SK-N-SH (cell line): ENCODE measurements at regions not wholly inside any gene's neighbourhood (a gene's known extent, or its start where the extent isn't known, plus 50 kb on each side); places are given as distances from the start of the nearest gene placed in this dataset.

Experiments
- CTCF ChIA-PET: fragments of 300-600, 350-600 bp; formaldehyde crosslinking; extraction: SDS; loops from one replicate; lab custom pipeline; 2021; lab: Yijun Ruan, JAX
- POLR2A ChIA-PET: fragments of 350-600 bp; sonication (Branson Sonifier 250); formaldehyde crosslinking; extraction: SDS; loops from one replicate; lab custom pipeline; 2020; ENCODE audit warnings: antibody characterized with exemption, inconsistent platforms; lab: Yijun Ruan, JAX
- DNase-seq: peaks from one replicate; pipeline ENCODE4 v3.0.0; 2012
- H2AFZ ChIP-seq: fragments of 200-600 bp; sonication (generic); 2 replicates; pipeline ENCODE4 v1.8.1; 2016; ENCODE audit warnings: antibody characterized with exemption, mild to moderate bottlenecking, low read depth
- H3F3A ChIP-seq: fragments of 200-600 bp; sonication (generic); replicated peaks from 2 replicates; pipeline ENCODE3; 2016; ENCODE audit warnings: antibody characterized with exemption, mild to moderate bottlenecking; ENCODE audit not compliant: insufficient read depth
- H3K27ac ChIP-seq, 2 experiments: fragments of 200-500 bp in 1 of 2; fragments of 200-600 bp in 1 of 2; sonication (Bioruptor generic) in 1 of 2; sonication (generic), shearing (Covaris generic) in 1 of 2; 2 replicates each; pipeline versions ENCODE4 v1.5.1 to v1.6.1; 2014 to 2016; ENCODE audit warnings: low read depth in 2 of 2, inconsistent platforms in 1 of 2, low read length in 1 of 2, mild to moderate bottlenecking in 1 of 2, mixed read lengths in 1 of 2
- H3K27me3 ChIP-seq: fragments of 200-600 bp; sonication (generic), shearing (Covaris generic); 2 replicates; pipeline ENCODE4 v1.6.1; 2016; ENCODE audit warnings: mixed run types; ENCODE audit not compliant: insufficient read depth
- H3K36me3 ChIP-seq, 2 experiments: fragments of 200-500 bp in 1 of 2; fragments of 200-600 bp in 1 of 2; sonication (Bioruptor generic) in 1 of 2; sonication (generic) in 1 of 2; replicated peaks in 1 of 2; 2 replicates each; pipeline versions ENCODE3 to v1.5.1; 2014 to 2016; ENCODE audit warnings: low read length in 1 of 2, mild to moderate bottlenecking in 1 of 2; ENCODE audit not compliant: insufficient read depth in 2 of 2, control insufficient read depth in 1 of 2
- H3K4me1 ChIP-seq, 2 experiments: fragments of 200-500 bp in 1 of 2; fragments of 200-600 bp in 1 of 2; sonication (Bioruptor generic) in 1 of 2; sonication (generic), shearing (Covaris generic) in 1 of 2; 2 replicates each; pipeline versions ENCODE4 v1.5.1 to v1.6.1; 2014 to 2016; ENCODE audit warnings: low read depth in 1 of 2, low read length in 1 of 2, mixed run types in 1 of 2; ENCODE audit not compliant: insufficient read depth in 2 of 2, control insufficient read depth in 1 of 2
- H3K4me2 ChIP-seq: fragments of 200-600 bp; sonication (generic), shearing (Covaris generic); 2 replicates; pipeline ENCODE4 v1.6.1; 2017; ENCODE audit warnings: mixed run types
- H3K4me3 ChIP-seq, 2 experiments: fragments of 200-500 bp in 1 of 2; fragments of 200-600 bp in 1 of 2; sonication (Bioruptor generic) in 1 of 2; sonication (generic), shearing (Covaris generic) in 1 of 2; 2 replicates each; pipeline versions ENCODE4 v1.5.1 to v1.8.1; 2014 to 2016; ENCODE audit warnings: low read depth in 2 of 2, inconsistent platforms in 1 of 2, low read length in 1 of 2, mild to moderate bottlenecking in 1 of 2, mixed read lengths in 1 of 2, moderate library complexity in 1 of 2
- H3K79me2 ChIP-seq: fragments of 200-600 bp; sonication (generic); 2 replicates; pipeline ENCODE4 v1.8.1; 2017; ENCODE audit warnings: mild to moderate bottlenecking; ENCODE audit not compliant: insufficient read depth
- H3K9ac ChIP-seq: fragments of 200-600 bp; sonication (generic); 2 replicates; pipeline ENCODE4 v1.6.1; 2017; ENCODE audit warnings: mixed run types
- H3K9me2 ChIP-seq: fragments of 200-600 bp; sonication (generic); 2 replicates; pipeline ENCODE4 v1.6.1; 2017; ENCODE audit warnings: mixed run types
- H3K9me3 ChIP-seq: fragments of 200-600 bp; sonication (generic); 2 replicates; pipeline ENCODE4 v1.6.1; 2017; ENCODE audit warnings: mixed run types, mild to moderate bottlenecking, moderate library complexity
- H4K20me1 ChIP-seq: fragments of 200-600 bp; sonication (generic); 2 replicates; pipeline ENCODE4 v1.6.1; 2017; ENCODE audit warnings: mild to moderate bottlenecking, mixed run types; ENCODE audit not compliant: insufficient read depth
- CTCF ChIP-seq: fragments of 200-600 bp; sonication (generic); IDR thresholded peaks from 2 replicates; pipeline ENCODE4 v1.6.1; 2017; ENCODE audit warnings: antibody characterized with exemption, mild to moderate bottlenecking, moderate library complexity
- FOXM1 ChIP-seq: IDR thresholded peaks from 2 replicates; pipeline ENCODE4 v1.4.0; 2012; ENCODE audit warnings: low read depth, mild to moderate bottlenecking
- GATA2 ChIP-seq: sonication (generic); formaldehyde crosslinking; IDR thresholded peaks from 2 replicates; pipeline ENCODE4 v1.5.0; 2020; ENCODE audit warnings: mild to moderate bottlenecking, missing genetic modification reagents
- NFIC ChIP-seq: IDR thresholded peaks from 2 replicates; pipeline ENCODE4 v1.4.0; 2012; ENCODE audit warnings: borderline replicate concordance
- POLR2AphosphoS5 ChIP-seq: IDR thresholded peaks from 2 replicates; pipeline ENCODE4 v1.6.1; 2012; ENCODE audit warnings: low read depth, low read length
- RAD21 ChIP-seq: IDR thresholded peaks from 2 replicates; pipeline ENCODE4 v1.6.1; 2012; ENCODE audit warnings: mild to moderate bottlenecking, low read length
- RFX5 ChIP-seq: IDR thresholded peaks from 2 replicates; pipeline ENCODE4 v1.6.1; 2012; ENCODE audit warnings: mild to moderate bottlenecking, improper control_type of control experiment, low read length
- TEAD4 ChIP-seq: IDR thresholded peaks from 2 replicates; pipeline ENCODE4 v1.4.0; 2012; ENCODE audit warnings: mild to moderate bottlenecking, borderline replicate concordance; ENCODE audit not compliant: insufficient read depth
- WGBS: methylation state at CpG from one replicate; pipeline ENCODE4 v1.1.6; 2017; ENCODE audit warnings: low lambda C conversion rate; 5-methylcytosine and 5-hydroxymethylcytosine counted together
- TF ChIP-seq, protein P1 (sequence below): IDR thresholded peaks from 2 replicates; pipeline ENCODE4 v1.4.0; 2012; ENCODE audit warnings: low read depth, borderline replicate concordance

DNA sequence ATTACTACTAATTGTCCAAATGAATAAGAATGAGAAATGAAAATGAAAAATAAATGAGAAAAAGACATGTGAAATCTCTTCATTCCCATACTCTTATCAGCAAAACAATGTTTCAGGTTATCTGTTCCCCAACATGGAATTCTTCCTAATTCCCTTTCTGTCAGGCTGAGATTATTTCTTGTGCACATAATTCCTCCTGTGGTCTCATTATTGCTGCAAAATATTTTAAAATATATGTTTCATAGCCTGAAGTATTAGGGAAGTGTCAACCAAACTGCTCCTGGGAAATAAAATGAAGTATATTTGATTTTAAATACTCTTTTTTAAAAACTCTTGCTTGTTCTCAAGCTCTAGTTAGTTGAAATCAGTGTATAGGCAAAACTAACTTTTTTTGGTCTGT, 314.9 kb downstream of the USP25 start:
- no peaks in the 10 kb centered on the region for H3F3A ChIP-seq
- CTCF ChIA-PET = no interaction called here

GRCh38 chr21:16046656-16047330, 317.0 kb downstream of the USP25 start:
- no peak overlapping the region for H2AFZ ChIP-seq
- no peak for DNase-seq
- no peaks in the 10 kb centered on the region for H3K9me2 ChIP-seq
- no peaks in the 10 kb centered on the region for H3K9me3 ChIP-seq
- no peak overlapping the region for H3K27ac ChIP-seq
- H3K4me3 ChIP-seq = no peak overlapping the region
- CTCF ChIA-PET = interaction anchor here (1.0 to 1.1 kb wide), 2 partner anchors 37 to 44 kb away, joined by 3 read pairs; no protein-coding TSS in a partner anchor
- no peaks in the 10 kb centered on the region for H3K79me2 ChIP-seq
- H3K27me3 ChIP-seq = no peaks in the 10 kb centered on the region
- TF ChIP-seq GATA2 (CRISPR knock-in tag) = no peak
- TF ChIP-seq, protein P1, sequence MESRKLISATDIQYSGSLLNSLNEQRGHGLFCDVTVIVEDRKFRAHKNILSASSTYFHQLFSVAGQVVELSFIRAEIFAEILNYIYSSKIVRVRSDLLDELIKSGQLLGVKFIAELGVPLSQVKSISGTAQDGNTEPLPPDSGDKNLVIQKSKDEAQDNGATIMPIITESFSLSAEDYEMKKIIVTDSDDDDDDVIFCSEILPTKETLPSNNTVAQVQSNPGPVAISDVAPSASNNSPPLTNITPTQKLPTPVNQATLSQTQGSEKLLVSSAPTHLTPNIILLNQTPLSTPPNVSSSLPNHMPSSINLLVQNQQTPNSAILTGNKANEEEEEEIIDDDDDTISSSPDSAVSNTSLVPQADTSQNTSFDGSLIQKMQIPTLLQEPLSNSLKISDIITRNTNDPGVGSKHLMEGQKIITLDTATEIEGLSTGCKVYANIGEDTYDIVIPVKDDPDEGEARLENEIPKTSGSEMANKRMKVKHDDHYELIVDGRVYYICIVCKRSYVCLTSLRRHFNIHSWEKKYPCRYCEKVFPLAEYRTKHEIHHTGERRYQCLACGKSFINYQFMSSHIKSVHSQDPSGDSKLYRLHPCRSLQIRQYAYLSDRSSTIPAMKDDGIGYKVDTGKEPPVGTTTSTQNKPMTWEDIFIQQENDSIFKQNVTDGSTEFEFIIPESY = no peak
- POLR2A ChIA-PET = no interaction called here
- H3K36me3 ChIP-seq = no peaks in the 10 kb centered on the region
- WGBS = 66% methylated on average over 5 of the region's 5 CpGs
- no peaks in the 10 kb centered on the region; a peak in 1 of 4 replicates for H3K4me1 ChIP-seq
- no peaks in the 10 kb centered on the region for H4K20me1 ChIP-seq
- no peak overlapping the region for H3K4me2 ChIP-seq
- H3F3A ChIP-seq = no peaks in the 10 kb centered on the region
- no peak overlapping the region for H3K9ac ChIP-seq

More for the DNA sequence above, 314.9 kb downstream of the USP25 start:
- H3K4me3 ChIP-seq = no peak overlapping the region
- TF ChIP-seq RAD21 (no peak), FOXM1 (no peak), CTCF (no peak), TEAD4 (no peak), GATA2 (CRISPR knock-in tag) (no peak), NFIC (no peak), POLR2AphosphoS5 (no peak), RFX5 (no peak)
- POLR2A ChIA-PET = no interaction called here
- no peak overlapping the region for H3K9ac ChIP-seq
- H3K27ac ChIP-seq = no peak overlapping the region
- H2AFZ ChIP-seq = no peak overlapping the region
- no peaks in the 10 kb centered on the region; a peak in 1 of 4 replicates for H3K4me1 ChIP-seq
- H3K79me2 ChIP-seq = no peaks in the 10 kb centered on the region
- no peaks in the 10 kb centered on the region for H3K9me2 ChIP-seq
- no peak for DNase-seq
- no peaks in the 10 kb centered on the region for H3K27me3 ChIP-seq
- H4K20me1 ChIP-seq = no peaks in the 10 kb centered on the region
- H3K9me3 ChIP-seq = no peaks in the 10 kb centered on the region
- no peak overlapping the region for H3K4me2 ChIP-seq
- no peaks in the 10 kb centered on the region for H3K36me3 ChIP-seq
